Hindlimb muscle (tissue), 1 donor: ENCODE measurements at regions not wholly inside any gene's neighbourhood (a gene's known extent, or its start where the extent isn't known, plus 50 kb on each side); places are given as distances from the start of the nearest gene placed in this dataset.

Experiments used
- DNase-seq: peaks from one replicate; pipeline ENCODE4 v3.0.0-alpha.2; 2013

GRCh38 chr6:98775205-98775604 lies 59.2 kb upstream of the POU3F2 start:
- DNase-seq = no peak

DNA sequence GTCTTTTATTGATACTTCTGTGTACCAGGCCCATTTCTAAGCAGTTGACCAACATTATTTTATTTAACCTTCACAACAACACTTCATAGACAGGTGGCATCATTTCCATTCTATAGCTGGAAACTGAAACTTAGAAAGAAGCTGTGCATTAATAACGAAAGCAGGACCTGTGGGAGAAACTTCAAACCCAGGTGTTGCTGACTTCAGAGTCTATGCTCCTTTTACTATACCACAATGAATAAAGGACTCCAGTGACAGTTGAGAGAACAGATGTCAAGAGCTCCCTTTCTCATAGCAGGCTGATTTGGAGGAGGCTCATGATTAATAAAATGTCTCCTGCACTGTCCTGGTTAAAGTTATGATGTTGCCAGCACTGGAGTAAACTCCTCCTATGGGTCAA lies 56.6 kb upstream of the POU3F2 start:
- no peak for DNase-seq

DNA sequence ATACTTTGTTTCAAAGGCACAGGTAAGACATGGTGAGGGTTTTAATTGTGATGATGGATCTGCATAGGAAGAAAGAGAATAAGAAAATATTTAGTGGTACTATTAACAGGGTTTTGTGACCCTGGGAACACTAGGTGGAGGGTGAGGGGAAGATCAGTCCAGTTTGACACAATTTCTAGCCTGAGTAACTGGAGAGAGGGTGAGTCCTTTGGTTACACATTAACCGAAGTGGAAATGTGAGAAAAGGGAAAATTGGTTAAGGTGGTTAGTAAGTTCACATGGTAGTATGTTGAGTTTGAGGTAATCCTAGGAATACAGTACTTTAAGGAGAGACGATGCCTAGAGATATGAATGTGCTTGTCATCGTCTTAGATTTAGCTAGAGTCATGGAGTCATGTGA lies 54.8 kb upstream of the POU3F2 start:
- DNase-seq = no peak

DNA sequence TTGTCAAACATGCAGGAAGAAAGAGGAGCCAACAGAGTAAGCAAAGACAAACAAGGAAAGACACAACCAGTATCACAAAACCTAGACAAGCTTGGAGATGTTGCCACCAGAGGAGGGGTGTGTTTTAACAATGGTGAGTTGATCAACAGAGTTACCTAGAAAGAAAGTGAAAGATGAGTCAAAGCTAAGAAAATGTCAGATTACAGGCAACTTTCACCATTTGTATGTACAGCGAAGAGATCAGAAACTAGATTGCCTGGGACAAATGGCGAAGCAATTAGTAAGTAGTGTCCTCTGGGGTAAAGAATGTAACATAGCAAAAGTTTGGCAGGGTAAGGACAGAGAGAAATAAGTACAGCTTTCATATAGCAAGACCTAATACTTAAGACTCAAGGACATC lies 51.6 kb upstream of the POU3F2 start:
- DNase-seq = no peak

DNA sequence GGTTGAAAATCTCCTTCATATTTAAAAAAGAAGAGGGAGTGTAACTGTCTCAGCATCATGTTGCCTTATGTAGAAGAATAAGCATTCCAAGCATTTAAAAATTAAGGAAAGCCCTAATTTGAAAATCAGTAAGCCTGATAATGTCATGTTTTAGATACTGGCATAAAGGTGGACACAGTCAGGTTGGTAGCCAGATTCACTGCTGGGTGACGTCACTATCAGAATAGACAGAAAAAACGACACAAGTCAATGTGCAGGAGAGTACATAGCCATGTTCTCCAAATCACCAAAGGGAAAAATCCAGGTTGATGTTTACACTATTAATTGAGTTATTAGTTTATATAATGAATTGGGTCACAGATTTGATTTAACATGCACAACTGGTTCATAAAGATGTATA lies 50.8 kb upstream of the POU3F2 start:
- DNase-seq = no peak
